ENCODE measurements at regions not wholly inside any gene's neighbourhood (a gene's known extent, or its start where the extent isn't known, plus 50 kb on each side); places are given as distances from the start of the nearest gene placed in this dataset.
"Not testable (repeated sequence)": the region's sequence is repeated elsewhere in the genome, so short reads cannot be mapped to it uniquely, and the experiment has no call there.

DNA sequence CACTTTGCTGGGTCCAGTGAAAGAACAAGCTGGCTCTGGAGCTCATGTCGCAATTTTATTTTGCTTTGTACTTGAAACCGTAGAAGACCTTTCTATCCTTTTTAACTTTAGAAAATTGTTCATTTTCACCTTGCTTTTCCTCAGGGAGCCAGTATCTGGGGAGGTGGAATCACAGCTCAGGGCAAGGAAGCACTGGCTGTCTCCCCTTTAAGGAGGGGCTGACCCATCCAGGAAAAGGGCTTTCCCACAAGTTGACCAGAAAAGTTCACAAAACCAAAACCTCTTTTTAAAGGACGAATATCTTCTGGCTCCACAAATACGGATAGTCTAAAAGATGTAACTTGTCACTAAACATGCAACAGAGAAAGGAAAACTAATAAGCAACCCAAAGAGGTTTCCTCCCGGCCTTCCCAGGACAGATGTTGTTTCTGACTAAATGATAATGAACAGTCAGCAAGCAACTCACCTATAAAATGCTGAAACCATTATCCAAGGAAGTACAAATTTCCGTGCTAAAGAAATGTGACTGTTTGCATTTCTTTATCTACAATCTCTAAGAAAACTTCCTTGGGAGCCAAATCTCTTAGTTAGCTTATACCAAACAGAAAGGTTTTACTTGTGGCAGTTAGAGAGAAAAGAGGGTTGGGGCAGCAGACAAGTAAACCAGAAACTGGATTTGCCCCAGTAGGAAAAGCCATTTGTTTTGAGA is 278.2 kb downstream of the PLK2 start:
- TF ChIP-seq, protein P1, sequence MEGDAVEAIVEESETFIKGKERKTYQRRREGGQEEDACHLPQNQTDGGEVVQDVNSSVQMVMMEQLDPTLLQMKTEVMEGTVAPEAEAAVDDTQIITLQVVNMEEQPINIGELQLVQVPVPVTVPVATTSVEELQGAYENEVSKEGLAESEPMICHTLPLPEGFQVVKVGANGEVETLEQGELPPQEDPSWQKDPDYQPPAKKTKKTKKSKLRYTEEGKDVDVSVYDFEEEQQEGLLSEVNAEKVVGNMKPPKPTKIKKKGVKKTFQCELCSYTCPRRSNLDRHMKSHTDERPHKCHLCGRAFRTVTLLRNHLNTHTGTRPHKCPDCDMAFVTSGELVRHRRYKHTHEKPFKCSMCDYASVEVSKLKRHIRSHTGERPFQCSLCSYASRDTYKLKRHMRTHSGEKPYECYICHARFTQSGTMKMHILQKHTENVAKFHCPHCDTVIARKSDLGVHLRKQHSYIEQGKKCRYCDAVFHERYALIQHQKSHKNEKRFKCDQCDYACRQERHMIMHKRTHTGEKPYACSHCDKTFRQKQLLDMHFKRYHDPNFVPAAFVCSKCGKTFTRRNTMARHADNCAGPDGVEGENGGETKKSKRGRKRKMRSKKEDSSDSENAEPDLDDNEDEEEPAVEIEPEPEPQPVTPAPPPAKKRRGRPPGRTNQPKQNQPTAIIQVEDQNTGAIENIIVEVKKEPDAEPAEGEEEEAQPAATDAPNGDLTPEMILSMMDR (IDR thresholded peaks at IDR 0.05), result no peak
- no peaks in the 10 kb centered on the region for H3K27me3 Mint-ChIP-seq
- ATAC-seq, result no peak
- ChIA-PET POLR2A (no interaction called here), CTCF (no interaction called here)
- H3K9me3 Mint-ChIP-seq, result no peaks in the 10 kb centered on the region
- H3K27ac Mint-ChIP-seq, result no peak overlapping the region
- no peak overlapping the region for H3K4me3 Mint-ChIP-seq
- intact Hi-C loops (cut with micrococcal nuclease), result no loop called here
- H3K4me1 Mint-ChIP-seq (ENCODE audit: low read depth), result no peaks in the 10 kb centered on the region
- DNase-seq, result no peak
- H3K36me3 Mint-ChIP-seq (ENCODE audit: low read depth), result no peaks in the 10 kb centered on the region

DNA sequence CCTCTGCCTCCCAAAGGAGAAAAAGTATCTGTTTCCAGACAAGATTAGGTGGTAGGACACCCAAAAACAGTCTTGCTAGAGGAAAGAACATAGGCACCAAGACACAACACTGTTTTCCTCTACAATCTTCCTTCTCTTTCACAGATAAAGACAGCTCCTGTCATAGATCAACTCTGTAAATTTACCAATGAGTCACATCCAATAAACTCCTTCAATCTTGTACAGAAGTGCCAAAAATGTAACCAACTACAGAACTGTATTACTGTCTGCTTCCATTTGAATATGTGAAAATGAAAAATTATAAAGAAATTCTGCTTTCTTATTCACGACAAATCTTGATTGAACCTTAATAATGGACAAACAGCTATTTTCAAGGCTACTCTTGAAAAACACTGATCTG is 286.9 kb downstream of the PLK2 start:
- no peak overlapping the region for H3K4me3 Mint-ChIP-seq
- TF ChIP-seq, protein P1 (IDR thresholded peaks at IDR 0.05), result no peak
- H3K9me3 Mint-ChIP-seq, result no peaks in the 10 kb centered on the region
- ATAC-seq (no peak), DNase-seq (no peak)
- ChIA-PET CTCF (no interaction called here), POLR2A (no interaction called here)
- H3K4me1 Mint-ChIP-seq (ENCODE audit: low read depth), result no peaks in the 10 kb centered on the region
- no peaks in the 10 kb centered on the region for H3K36me3 Mint-ChIP-seq (ENCODE audit: low read depth)
- no peaks in the 10 kb centered on the region for H3K27me3 Mint-ChIP-seq
- H3K27ac Mint-ChIP-seq, result no peak overlapping the region
- intact Hi-C loops (cut with micrococcal nuclease), result no loop called here

DNA sequence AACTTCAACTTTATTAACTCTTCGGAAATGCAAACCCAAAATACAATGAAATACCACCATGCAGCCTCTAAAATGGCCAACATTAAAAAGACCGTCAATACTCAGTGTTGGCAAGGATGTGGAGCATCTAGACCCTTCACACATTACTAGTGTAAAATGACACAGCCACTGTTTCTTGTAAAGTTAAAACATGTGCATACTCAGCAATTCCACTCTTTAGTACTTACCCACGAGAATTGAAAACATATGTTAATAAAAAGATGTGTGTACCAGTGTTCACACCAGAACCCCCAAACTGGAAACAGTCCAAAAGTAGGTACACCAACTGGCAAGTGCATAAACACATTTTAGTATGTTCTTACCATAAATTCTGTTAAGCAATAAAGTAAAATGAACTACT is 294.7 kb downstream of the PLK2 start:
- no peak for DNase-seq
- H3K36me3 Mint-ChIP-seq (ENCODE audit: low read depth), result no peaks in the 10 kb centered on the region
- POLR2A ChIA-PET, result no interaction called here
- no peaks in the 10 kb centered on the region for H3K27me3 Mint-ChIP-seq
- intact Hi-C loops (cut with micrococcal nuclease), result no loop called here
- CTCF ChIA-PET, result no interaction called here
- no peaks in the 10 kb centered on the region for H3K4me1 Mint-ChIP-seq (ENCODE audit: low read depth)
- no peak overlapping the region for H3K27ac Mint-ChIP-seq
- no peak for ATAC-seq
- H3K9me3 Mint-ChIP-seq, result no peaks in the 10 kb centered on the region
- no peak overlapping the region for H3K4me3 Mint-ChIP-seq
- TF ChIP-seq, protein P1 (IDR thresholded peaks at IDR 0.05), result no peak

DNA sequence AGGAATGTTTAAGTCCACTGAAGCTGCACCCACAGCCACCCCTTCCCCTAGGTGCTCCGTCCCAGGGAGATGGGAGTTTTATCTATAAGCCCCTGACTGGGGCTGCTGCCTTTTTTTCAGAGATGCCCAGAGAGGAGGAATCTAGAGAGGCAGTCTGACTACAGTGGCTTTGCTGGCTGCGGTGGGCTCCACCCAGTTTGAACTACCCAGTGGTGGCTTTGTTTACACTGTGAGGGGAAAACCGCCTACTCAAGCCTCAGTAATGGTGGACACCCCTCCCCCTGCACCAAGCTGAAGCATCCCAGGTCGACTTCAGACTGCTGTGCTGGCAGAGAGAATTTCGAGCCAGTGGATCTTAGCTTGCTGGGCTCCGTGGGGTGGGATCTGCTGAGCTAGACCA is 298.0 kb downstream of the PLK2 start:
- H3K36me3 Mint-ChIP-seq (ENCODE audit: low read depth); H3K27ac Mint-ChIP-seq; H3K27me3 Mint-ChIP-seq; intact Hi-C loops (cut with micrococcal nuclease); CTCF ChIA-PET; ATAC-seq; POLR2A ChIA-PET; H3K9me3 Mint-ChIP-seq; H3K4me1 Mint-ChIP-seq (ENCODE audit: low read depth); H3K4me3 Mint-ChIP-seq; DNase-seq: not testable (repeated sequence)

DNA sequence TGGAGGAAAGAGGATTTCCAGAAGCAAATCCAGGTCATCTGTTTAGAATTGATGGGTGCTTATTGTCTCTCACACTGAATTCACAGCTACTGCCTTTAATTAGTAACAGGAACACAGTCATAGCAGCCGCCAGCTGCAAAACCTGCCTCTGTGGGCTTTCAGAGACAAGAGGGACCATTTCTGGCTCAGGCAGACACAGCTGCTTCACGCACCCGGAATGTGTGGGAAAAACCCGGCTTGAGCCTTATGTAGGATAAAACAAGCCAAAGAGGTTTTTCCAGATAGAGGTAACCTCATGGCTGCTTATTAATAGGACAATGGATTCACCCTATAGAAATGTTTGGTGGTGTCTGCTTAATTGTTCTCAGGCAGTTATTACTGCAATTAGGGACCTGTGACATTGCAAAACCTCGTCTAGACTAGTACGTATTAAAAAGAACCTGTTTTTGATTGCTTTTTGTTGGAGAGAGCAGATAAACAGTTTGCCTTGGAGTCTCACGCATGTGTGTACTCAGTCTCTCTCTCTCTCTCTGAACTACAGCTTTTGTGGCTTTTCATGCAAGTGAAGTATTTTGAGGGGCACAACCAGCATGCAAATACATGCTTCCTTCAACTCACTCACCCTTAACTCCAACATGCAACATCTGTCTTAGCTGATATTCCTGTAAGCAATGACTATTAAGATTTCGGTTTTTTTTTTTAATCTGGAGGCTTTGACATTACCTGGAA is 302.7 kb downstream of the PLK2 start:
- Mint-ChIP-seq H3K27me3 (no peaks in the 10 kb centered on the region), H3K9me3 (peaks cover 2% of the 10 kb centered on the region), H3K36me3 (ENCODE audit: low read depth) (no peaks in the 10 kb centered on the region), H3K4me3 (no peak overlapping the region), H3K4me1 (ENCODE audit: low read depth) (no peaks in the 10 kb centered on the region), H3K27ac (no peak overlapping the region)
- ChIA-PET CTCF (no interaction called here), POLR2A (no interaction called here)
- intact Hi-C loops (cut with micrococcal nuclease), result no loop called here
- ATAC-seq (no peak), DNase-seq (no peak)
- TF ChIP-seq, protein P1 (IDR thresholded peaks at IDR 0.05), result no peak
